Tibial nerve (tissue), 4 donors: ENCODE measurements at regions not wholly inside any gene's neighbourhood (a gene's known extent, or its start where the extent isn't known, plus 50 kb on each side); places are given as distances from the start of the nearest gene placed in this dataset.

Experiments used
- DNase-seq, 2 donors: peaks; one replicate each; pipeline ENCODE4 v3.0.0-alpha.2; 2019; ENCODE audit warnings: low spot score in 2 of 2
- H3K27ac ChIP-seq, 4 donors: fragments of 200-600 bp; sonication (generic) in 3 of 4; one replicate each; pipeline ENCODE4 v1.5.1; 2017 to 2019; ENCODE audit warnings: mild to moderate bottlenecking in 1 of 4
- H3K27me3 ChIP-seq, 2 donors: fragments of 200-600 bp; sonication (generic) in 1 of 2; one replicate each; pipeline versions ENCODE4 v1.5.1 to v1.6.0; 2017 to 2019
- H3K36me3 ChIP-seq, 3 donors: fragments of 200-600 bp; sonication (generic); one replicate each; pipeline ENCODE4 v1.5.1; 2018 to 2019
- H3K4me1 ChIP-seq, 4 donors: fragments of 200-600 bp; sonication (generic) in 3 of 4; one replicate each; pipeline ENCODE4 v1.5.1; 2017 to 2019
- H3K4me3 ChIP-seq, 4 donors: fragments of 200-600 bp; sonication (generic) in 3 of 4; one replicate each; pipeline ENCODE4 v1.5.1; 2017 to 2019; ENCODE audit warnings: mild to moderate bottlenecking in 1 of 4, moderate library complexity in 1 of 4
- H3K9me3 ChIP-seq, 4 donors: fragments of 200-600 bp; sonication (generic) in 3 of 4; one replicate each; pipeline ENCODE4 v1.5.1; 2017 to 2019
- EP300 ChIP-seq, 2 donors: sonication (generic); formaldehyde crosslinking; IDR thresholded peaks; one replicate each; pipeline ENCODE4 v1.6.1; 2017; ENCODE audit warnings: antibody characterized with exemption in 2 of 2, mild to moderate bottlenecking in 1 of 2
- POLR2A ChIP-seq, 2 donors: fragments of 450-650 bp; IDR thresholded peaks; one replicate each; pipeline ENCODE4 v1.6.1; 2017; ENCODE audit warnings: antibody characterized with exemption in 2 of 2, mild to moderate bottlenecking in 2 of 2, moderate library complexity in 2 of 2
- WGBS, 2 donors: methylation state at CpG; one replicate each; pipeline ENCODE4 v1.1.5; 2018; 5-methylcytosine and 5-hydroxymethylcytosine counted together
- TF ChIP-seq, protein P1 (sequence below), 5 experiments: fragments of 200-600 bp in 3 of 5; fragments of 450-650 bp in 2 of 5; sonication (generic) in 3 of 5; IDR thresholded peaks; one replicate each; pipeline ENCODE4 v1.5.1; 2016 to 2019; ENCODE audit warnings: antibody characterized with exemption in 5 of 5, mild to moderate bottlenecking in 3 of 5, moderate library complexity in 2 of 5

DNA sequence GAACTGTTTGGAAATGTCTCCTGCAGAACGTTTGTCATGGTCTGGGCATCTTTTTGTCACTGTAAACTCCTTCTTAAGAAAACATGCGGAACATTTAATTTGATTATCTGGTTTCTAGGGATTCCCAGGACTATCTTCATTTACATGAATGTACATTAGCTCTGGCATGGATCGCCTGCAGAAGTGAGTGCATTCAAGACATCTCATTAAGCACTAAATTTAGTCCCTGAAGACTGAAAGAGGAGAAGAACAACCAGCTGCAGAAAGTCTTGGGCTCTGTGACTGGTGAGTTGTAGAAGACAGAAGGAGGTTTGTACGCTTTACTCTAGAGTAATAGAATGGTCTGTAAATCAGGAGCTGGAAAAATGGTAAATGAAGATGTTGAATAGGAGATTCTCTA, 540.7 kb downstream of the BCKDHB start:
- 68 to 71% methylated on average over 4 of the region's 4 CpGs for WGBS, 2 donors
- TF ChIP-seq, protein P1, sequence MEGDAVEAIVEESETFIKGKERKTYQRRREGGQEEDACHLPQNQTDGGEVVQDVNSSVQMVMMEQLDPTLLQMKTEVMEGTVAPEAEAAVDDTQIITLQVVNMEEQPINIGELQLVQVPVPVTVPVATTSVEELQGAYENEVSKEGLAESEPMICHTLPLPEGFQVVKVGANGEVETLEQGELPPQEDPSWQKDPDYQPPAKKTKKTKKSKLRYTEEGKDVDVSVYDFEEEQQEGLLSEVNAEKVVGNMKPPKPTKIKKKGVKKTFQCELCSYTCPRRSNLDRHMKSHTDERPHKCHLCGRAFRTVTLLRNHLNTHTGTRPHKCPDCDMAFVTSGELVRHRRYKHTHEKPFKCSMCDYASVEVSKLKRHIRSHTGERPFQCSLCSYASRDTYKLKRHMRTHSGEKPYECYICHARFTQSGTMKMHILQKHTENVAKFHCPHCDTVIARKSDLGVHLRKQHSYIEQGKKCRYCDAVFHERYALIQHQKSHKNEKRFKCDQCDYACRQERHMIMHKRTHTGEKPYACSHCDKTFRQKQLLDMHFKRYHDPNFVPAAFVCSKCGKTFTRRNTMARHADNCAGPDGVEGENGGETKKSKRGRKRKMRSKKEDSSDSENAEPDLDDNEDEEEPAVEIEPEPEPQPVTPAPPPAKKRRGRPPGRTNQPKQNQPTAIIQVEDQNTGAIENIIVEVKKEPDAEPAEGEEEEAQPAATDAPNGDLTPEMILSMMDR (IDR thresholded peaks at IDR 0.05) = no peak
- TF ChIP-seq EP300 (IDR thresholded peaks at IDR 0.05) (no peak), POLR2A (IDR thresholded peaks at IDR 0.05) (no peak)
- Histone ChIP-seq H3K36me3 (no peaks in the 10 kb centered on the region), H3K27me3 (no peaks in the 10 kb centered on the region), H3K9me3 (peaks cover 0 to 11% (median 2%) of the 10 kb centered on the region in 4 donors), H3K4me3 (no peak overlapping the region), H3K27ac (no peak overlapping the region), H3K4me1 (no peaks in the 10 kb centered on the region)
- no peak for DNase-seq

DNA sequence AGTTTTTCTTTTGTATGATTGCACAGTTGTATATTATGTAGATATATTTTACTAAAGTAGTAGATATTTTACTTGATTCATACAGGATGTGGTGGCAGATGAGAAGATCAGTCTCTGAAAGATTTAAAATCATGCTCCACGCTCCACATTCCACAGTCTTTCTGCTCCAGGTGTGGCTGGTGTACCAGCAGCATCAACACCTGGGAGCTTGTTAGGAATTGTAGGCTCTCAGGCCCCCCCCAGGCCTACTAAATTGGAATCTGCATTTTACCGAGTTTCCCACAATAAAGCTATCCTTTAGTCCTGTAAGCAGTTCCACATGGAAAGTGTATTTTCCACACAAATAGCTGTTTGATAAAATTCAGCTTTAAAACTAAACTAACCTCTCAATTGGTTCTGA, 537.4 kb downstream of the BCKDHB start:
- 80 to 92% methylated on average over 2 of the region's 2 CpGs for WGBS, 2 donors
- H3K36me3 ChIP-seq = no peaks in the 10 kb centered on the region
- H3K27ac ChIP-seq = no peak overlapping the region
- H3K4me3 ChIP-seq = no peak overlapping the region
- no peak for DNase-seq
- TF ChIP-seq POLR2A (IDR thresholded peaks at IDR 0.05) (no peak), EP300 (IDR thresholded peaks at IDR 0.05) (no peak)
- TF ChIP-seq, protein P1 (IDR thresholded peaks at IDR 0.05) = no peak
- H3K27me3 ChIP-seq = no peaks in the 10 kb centered on the region
- H3K4me1 ChIP-seq = peaks cover 0 to 16% (median 5%) of the 10 kb centered on the region in 4 donors
- peaks cover 0 to 11% (median 2%) of the 10 kb centered on the region in 4 donors for H3K9me3 ChIP-seq

DNA sequence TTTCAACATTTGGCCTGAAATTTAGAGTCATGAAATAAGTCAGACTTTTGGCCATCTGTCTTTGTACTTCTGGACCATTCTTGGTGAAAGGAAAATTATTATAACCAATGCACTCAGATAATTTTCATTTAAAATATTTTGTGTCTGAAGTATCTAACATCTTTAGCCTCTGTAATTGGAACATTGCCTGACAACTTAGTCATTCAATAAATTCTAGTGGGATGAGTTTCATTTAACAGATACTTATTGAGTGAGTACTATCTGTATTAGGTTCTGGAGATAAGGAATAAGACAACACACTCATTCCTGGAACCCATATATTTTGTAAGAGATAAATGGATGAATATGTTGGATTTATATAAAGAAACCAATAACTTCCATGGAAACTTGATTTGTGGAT, 536.0 kb downstream of the BCKDHB start:
- no peak for DNase-seq
- Histone ChIP-seq H3K9me3 (peaks cover 0 to 11% (median 2%) of the 10 kb centered on the region in 4 donors), H3K27ac (no peak overlapping the region), H3K4me1 (peaks cover 0 to 21% (median 5%) of the 10 kb centered on the region in 4 donors), H3K4me3 (no peak overlapping the region), H3K36me3 (no peaks in the 10 kb centered on the region), H3K27me3 (no peaks in the 10 kb centered on the region)
- TF ChIP-seq EP300 (IDR thresholded peaks at IDR 0.05) = no peak
- TF ChIP-seq, protein P1 (IDR thresholded peaks at IDR 0.05) = no peak
- no peak for TF ChIP-seq POLR2A (IDR thresholded peaks at IDR 0.05)

DNA sequence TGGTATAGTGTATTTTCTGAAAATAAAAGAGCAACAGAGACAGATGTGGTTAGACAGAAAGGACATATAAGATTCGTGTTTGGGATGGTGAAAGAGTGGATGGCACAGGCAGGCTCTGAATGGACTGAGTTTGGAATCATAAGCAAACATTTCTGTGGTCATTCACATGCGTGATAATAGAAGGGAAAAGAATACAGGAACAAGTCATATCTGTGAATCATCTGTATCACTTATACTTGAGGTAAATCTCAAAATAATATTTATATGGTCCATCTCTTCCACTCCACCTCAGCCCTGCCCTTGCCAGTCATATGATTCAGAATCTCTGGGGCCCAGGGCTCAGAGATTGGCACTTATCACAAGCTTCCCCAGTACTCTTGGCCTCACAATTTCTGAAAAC, 535.1 kb downstream of the BCKDHB start:
- Histone ChIP-seq H3K27ac (no peak overlapping the region), H3K27me3 (no peaks in the 10 kb centered on the region), H3K4me3 (no peak overlapping the region), H3K4me1 (peaks cover 0 to 21% (median 5%) of the 10 kb centered on the region in 4 donors), H3K36me3 (no peaks in the 10 kb centered on the region), H3K9me3 (peaks cover 0 to 11% (median 2%) of the 10 kb centered on the region in 4 donors)
- DNase-seq = no peak
- 95% methylated on average over 2 of the region's 2 CpGs for WGBS, 2 donors
- TF ChIP-seq, protein P1 (IDR thresholded peaks at IDR 0.05) = no peak
- TF ChIP-seq EP300 (IDR thresholded peaks at IDR 0.05) = no peak
- no peak for TF ChIP-seq POLR2A (IDR thresholded peaks at IDR 0.05)

DNA sequence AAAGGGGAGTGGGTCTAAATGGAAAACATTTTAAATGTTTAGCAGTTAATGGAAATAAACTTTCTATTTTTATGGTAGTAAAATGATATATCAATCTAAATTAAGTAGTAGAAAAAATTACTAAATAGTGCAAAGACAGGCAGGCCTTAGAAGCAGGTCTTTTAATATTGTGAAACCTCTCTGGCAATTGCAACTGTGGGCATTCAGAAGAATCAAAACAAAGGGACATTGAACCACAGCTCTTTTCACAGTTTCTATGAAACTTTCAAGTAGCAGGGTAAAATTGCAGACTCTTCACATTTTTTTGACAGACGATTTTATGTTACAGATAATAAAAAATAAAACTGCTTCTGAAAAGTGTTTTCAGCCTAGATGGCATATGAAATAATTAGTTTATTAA, 533.7 kb downstream of the BCKDHB start:
- Histone ChIP-seq H3K27me3 (no peaks in the 10 kb centered on the region), H3K9me3 (peaks cover 0 to 4% (median 0%) of the 10 kb centered on the region in 4 donors), H3K27ac (peak overlapping the region in 2 of 4 donors; percentile 80 to 87), H3K4me3 (no peak overlapping the region), H3K36me3 (no peaks in the 10 kb centered on the region), H3K4me1 (peaks cover 0 to 21% (median 5%) of the 10 kb centered on the region in 4 donors)
- TF ChIP-seq, protein P1 (IDR thresholded peaks at IDR 0.05) = no peak
- TF ChIP-seq EP300 (IDR thresholded peaks at IDR 0.05) (no peak), POLR2A (IDR thresholded peaks at IDR 0.05) (no peak)
- no peak for DNase-seq
- 31 to 36% methylated on average over 1 of the region's 1 CpG for WGBS, 2 donors
